ENCODE measurements at regions not wholly inside any gene's neighbourhood (a gene's known extent, or its start where the extent isn't known, plus 50 kb on each side); places are given as distances from the start of the nearest gene placed in this dataset.

DNA sequence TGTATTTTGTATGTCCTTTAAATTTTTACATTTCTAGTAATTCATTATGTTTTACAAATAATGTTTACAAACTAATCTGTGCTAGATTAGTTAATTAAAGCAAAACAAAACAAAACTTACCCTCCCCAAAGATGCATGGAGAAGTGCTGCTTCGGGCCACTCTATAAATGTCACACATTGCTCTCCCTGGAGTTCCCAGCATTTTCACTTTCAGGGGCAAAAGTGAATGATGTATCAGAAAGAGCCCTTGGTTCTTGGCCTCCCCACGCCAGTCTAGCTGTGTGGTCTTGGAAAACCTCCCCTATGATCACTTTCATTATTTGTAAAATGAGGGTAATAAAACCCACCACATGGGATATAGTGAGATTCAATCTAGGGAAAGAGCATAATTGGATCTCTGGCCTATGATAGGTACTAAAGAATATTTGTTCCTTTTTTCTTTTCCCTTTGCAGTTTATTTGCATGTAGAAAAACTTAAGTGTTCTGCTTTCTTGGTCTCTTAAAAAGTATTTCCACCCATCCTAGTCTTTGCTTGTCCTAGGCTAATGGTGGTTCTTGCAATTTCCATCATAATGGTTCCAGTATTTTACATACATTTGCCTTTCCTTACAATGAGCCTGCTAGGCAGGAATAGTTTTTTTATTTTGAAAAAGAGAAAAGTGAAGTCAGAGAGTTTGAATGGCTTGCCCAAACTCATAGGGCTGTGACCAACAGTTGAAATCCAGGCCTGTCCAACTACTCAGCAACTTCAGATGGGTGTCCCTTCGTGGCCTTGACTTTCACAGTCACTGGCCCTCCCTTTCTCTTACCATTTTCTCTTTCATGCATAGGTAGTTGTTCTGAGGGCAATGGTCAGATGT, 184.5 kb upstream of the KLF4 start:
- Histone ChIP-seq H3K9me3 (ENCODE audit: control insufficient read depth, insufficient read depth, low read depth, low read length) (no peaks in the 10 kb centered on the region), H3K4me1 (ENCODE audit: control insufficient read depth, insufficient read depth, low read length) (no peaks in the 10 kb centered on the region), H3K4me3 (ENCODE audit: low read depth, low read length) (no peak overlapping the region), H3K36me3 (ENCODE audit: control insufficient read depth in 2 of 2, insufficient read depth in 1 of 2, low read length in 2 of 2) (no peaks in the 10 kb centered on the region), H3K27ac (ENCODE audit: extremely low read depth, low read depth, low read length) (no peak overlapping the region)
- TF ChIP-seq ZNF768 (tag by site-specific recombination; IDR thresholded peaks at IDR 0.05) (no peak), FEZF1 (tag by site-specific recombination; IDR thresholded peaks at IDR 0.05) (no peak), ZNF354C (tag by site-specific recombination; IDR thresholded peaks at IDR 0.05; ENCODE audit: borderline replicate concordance, low read depth) (no peak), ZNF324 (tag by site-specific recombination; IDR thresholded peaks at IDR 0.05) (no peak), ZNF404 (tag by site-specific recombination; IDR thresholded peaks at IDR 0.05) (no peak), IKZF3 (tag by site-specific recombination; IDR thresholded peaks at IDR 0.05) (no peak), ZNF416 (tag by site-specific recombination; IDR thresholded peaks at IDR 0.05) (no peak), ZNF530 (tag by site-specific recombination; IDR thresholded peaks at IDR 0.05; ENCODE audit: low read depth) (no peak)
- TF ChIP-seq, protein P1, sequence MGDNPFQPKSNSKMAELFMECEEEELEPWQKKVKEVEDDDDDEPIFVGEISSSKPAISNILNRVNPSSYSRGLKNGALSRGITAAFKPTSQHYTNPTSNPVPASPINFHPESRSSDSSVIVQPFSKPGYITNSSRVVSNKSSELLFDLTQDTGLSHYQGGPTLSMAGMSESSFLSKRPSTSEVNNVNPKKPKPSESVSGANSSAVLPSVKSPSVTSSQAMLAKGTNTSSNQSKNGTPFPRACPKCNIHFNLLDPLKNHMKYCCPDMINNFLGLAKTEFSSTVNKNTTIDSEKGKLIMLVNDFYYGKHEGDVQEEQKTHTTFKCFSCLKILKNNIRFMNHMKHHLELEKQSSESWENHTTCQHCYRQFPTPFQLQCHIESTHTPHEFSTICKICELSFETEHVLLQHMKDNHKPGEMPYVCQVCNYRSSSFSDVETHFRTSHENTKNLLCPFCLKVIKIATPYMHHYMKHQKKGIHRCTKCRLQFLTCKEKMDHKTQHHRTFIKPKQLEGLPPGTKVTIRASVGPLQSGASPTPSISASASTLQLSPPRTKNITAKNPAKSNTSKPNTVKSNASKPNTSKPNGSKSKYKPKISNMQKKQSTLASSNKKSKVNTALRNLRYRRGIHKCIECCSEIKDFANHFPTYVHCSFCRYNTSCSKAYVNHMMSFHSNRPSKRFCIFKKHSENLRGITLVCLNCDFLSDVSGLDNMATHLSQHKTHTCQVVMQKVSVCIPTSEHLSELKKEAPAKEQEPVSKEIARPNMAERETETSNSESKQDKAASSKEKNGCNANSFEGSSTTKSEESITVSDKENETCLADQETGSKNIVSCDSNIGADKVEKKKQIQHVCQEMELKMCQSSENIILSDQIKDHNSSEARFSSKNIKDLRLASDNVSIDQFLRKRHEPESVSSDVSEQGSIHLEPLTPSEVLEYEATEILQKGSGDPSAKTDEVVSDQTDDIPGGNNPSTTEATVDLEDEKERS (tag by site-specific recombination; IDR thresholded peaks at IDR 0.05): no peak
- TF ChIP-seq, protein P2, sequence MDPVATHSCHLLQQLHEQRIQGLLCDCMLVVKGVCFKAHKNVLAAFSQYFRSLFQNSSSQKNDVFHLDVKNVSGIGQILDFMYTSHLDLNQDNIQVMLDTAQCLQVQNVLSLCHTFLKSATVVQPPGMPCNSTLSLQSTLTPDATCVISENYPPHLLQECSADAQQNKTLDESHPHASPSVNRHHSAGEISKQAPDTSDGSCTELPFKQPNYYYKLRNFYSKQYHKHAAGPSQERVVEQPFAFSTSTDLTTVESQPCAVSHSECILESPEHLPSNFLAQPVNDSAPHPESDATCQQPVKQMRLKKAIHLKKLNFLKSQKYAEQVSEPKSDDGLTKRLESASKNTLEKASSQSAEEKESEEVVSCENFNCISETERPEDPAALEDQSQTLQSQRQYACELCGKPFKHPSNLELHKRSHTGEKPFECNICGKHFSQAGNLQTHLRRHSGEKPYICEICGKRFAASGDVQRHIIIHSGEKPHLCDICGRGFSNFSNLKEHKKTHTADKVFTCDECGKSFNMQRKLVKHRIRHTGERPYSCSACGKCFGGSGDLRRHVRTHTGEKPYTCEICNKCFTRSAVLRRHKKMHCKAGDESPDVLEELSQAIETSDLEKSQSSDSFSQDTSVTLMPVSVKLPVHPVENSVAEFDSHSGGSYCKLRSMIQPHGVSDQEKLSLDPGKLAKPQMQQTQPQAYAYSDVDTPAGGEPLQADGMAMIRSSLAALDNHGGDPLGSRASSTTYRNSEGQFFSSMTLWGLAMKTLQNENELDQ (tag by site-specific recombination; IDR thresholded peaks at IDR 0.05; ENCODE audit: low read depth): no peak
- TF ChIP-seq, protein P3, sequence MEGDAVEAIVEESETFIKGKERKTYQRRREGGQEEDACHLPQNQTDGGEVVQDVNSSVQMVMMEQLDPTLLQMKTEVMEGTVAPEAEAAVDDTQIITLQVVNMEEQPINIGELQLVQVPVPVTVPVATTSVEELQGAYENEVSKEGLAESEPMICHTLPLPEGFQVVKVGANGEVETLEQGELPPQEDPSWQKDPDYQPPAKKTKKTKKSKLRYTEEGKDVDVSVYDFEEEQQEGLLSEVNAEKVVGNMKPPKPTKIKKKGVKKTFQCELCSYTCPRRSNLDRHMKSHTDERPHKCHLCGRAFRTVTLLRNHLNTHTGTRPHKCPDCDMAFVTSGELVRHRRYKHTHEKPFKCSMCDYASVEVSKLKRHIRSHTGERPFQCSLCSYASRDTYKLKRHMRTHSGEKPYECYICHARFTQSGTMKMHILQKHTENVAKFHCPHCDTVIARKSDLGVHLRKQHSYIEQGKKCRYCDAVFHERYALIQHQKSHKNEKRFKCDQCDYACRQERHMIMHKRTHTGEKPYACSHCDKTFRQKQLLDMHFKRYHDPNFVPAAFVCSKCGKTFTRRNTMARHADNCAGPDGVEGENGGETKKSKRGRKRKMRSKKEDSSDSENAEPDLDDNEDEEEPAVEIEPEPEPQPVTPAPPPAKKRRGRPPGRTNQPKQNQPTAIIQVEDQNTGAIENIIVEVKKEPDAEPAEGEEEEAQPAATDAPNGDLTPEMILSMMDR (tag by site-specific recombination; IDR thresholded peaks at IDR 0.05): no peak
- ChIA-PET POLR2A (no interaction called here), CTCF (interaction anchor here (0.6 to 0.7 kb wide), 2 partner anchors 16 to 127 kb away, joined by 3 to 4 read pairs; no protein-coding TSS in a partner anchor)

DNA sequence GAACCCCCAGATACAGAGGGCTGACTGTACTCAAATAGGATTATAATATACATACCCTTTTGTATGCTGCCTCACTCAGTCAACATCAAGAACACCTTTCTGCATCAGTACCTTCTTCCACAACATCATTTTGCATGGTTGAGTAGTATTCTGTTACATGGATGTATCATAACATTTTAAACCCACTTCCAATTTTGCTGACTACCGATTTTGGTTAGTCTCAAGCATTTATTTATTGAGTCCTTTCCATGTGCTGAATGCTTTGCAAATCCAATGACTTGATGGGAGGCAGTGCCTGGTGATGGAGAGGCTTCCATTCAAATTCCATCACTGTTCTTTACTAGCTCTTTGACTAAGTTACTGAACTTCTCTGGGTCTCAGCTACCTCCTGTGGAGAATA, 182.0 kb upstream of the KLF4 start:
- CTCF ChIA-PET: no interaction called here
- H3K4me3 ChIP-seq (ENCODE audit: low read depth, low read length): no peak overlapping the region
- no peaks in the 10 kb centered on the region for H3K4me1 ChIP-seq (ENCODE audit: control insufficient read depth, insufficient read depth, low read length)
- H3K27ac ChIP-seq (ENCODE audit: extremely low read depth, low read depth, low read length): no peak overlapping the region
- POLR2A ChIA-PET: no interaction called here
- H3K9me3 ChIP-seq (ENCODE audit: control insufficient read depth, insufficient read depth, low read depth, low read length): no peaks in the 10 kb centered on the region
- H3K36me3 ChIP-seq (ENCODE audit: control insufficient read depth in 2 of 2, insufficient read depth in 1 of 2, low read length in 2 of 2): no peaks in the 10 kb centered on the region
- TF ChIP-seq, protein P4, sequence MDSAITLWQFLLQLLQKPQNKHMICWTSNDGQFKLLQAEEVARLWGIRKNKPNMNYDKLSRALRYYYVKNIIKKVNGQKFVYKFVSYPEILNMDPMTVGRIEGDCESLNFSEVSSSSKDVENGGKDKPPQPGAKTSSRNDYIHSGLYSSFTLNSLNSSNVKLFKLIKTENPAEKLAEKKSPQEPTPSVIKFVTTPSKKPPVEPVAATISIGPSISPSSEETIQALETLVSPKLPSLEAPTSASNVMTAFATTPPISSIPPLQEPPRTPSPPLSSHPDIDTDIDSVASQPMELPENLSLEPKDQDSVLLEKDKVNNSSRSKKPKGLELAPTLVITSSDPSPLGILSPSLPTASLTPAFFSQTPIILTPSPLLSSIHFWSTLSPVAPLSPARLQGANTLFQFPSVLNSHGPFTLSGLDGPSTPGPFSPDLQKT (IDR thresholded peaks at IDR 0.05; ENCODE audit: borderline replicate concordance, low read depth, low read length): no peak
- no peak for TF ChIP-seq ZNF341 (tag by site-specific recombination; IDR thresholded peaks at IDR 0.05; ENCODE audit: low read depth)
- TF ChIP-seq ZNF48 (tag by site-specific recombination; IDR thresholded peaks at IDR 0.05): no peak
- TF ChIP-seq SCRT2 (tag by site-specific recombination; IDR thresholded peaks at IDR 0.05): no peak
- TF ChIP-seq, protein P5, sequence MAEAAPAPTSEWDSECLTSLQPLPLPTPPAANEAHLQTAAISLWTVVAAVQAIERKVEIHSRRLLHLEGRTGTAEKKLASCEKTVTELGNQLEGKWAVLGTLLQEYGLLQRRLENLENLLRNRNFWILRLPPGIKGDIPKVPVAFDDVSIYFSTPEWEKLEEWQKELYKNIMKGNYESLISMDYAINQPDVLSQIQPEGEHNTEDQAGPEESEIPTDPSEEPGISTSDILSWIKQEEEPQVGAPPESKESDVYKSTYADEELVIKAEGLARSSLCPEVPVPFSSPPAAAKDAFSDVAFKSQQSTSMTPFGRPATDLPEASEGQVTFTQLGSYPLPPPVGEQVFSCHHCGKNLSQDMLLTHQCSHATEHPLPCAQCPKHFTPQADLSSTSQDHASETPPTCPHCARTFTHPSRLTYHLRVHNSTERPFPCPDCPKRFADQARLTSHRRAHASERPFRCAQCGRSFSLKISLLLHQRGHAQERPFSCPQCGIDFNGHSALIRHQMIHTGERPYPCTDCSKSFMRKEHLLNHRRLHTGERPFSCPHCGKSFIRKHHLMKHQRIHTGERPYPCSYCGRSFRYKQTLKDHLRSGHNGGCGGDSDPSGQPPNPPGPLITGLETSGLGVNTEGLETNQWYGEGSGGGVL (tag by site-specific recombination; IDR thresholded peaks at IDR 0.05): no peak
- no peak for TF ChIP-seq KLF7 (tag by site-specific recombination; IDR thresholded peaks at IDR 0.05; ENCODE audit: borderline replicate concordance)
- TF ChIP-seq ZNF10 (tag by site-specific recombination; IDR thresholded peaks at IDR 0.05): no peak
- TF ChIP-seq ZNF426 (tag by site-specific recombination; IDR thresholded peaks at IDR 0.05): no peak
- TF ChIP-seq ZBTB48 (tag by site-specific recombination; IDR thresholded peaks at IDR 0.05): no peak
- no peak for TF ChIP-seq ZNF501 (tag by site-specific recombination; IDR thresholded peaks at IDR 0.05)
- TF ChIP-seq, protein P6, sequence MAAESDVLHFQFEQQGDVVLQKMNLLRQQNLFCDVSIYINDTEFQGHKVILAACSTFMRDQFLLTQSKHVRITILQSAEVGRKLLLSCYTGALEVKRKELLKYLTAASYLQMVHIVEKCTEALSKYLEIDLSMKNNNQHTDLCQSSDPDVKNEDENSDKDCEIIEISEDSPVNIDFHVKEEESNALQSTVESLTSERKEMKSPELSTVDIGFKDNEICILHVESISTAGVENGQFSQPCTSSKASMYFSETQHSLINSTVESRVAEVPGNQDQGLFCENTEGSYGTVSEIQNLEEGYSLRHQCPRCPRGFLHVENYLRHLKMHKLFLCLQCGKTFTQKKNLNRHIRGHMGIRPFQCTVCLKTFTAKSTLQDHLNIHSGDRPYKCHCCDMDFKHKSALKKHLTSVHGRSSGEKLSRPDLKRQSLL (tag by site-specific recombination; IDR thresholded peaks at IDR 0.05): no peak
- TF ChIP-seq MEIS1 (CRISPR knock-in tag; IDR thresholded peaks at IDR 0.05; ENCODE audit: borderline replicate concordance): no peak
